GM23338 (cell line): ENCODE measurements at regions not wholly inside any gene's neighbourhood (a gene's known extent, or its start where the extent isn't known, plus 50 kb on each side); places are given as distances from the start of the nearest gene placed in this dataset.
"Not testable (repeated sequence)": the region's sequence is repeated elsewhere in the genome, so short reads cannot be mapped to it uniquely, and the experiment has no call there.

Experiments
- ATAC-seq: fragments of 200-7000 bp; cut with Tn5 transposase; 3 replicates; pipeline ENCODE4 v1.9.1; 2020
- DNase-seq: peaks from one replicate; pipeline ENCODE4 v3.0.0-alpha.2; 2015; ENCODE audit warnings: low spot score
- H2AFZ ChIP-seq: fragments of 200-600 bp; sonication (generic); 2 replicates; pipeline ENCODE4 v1.8.0; 2016; ENCODE audit warnings: antibody characterized with exemption, mild to moderate bottlenecking, moderate library complexity
- H3F3A ChIP-seq: fragments of 200-600 bp; sonication (generic); replicated peaks from 2 replicates; pipeline ENCODE4 v1.8.0; 2017; ENCODE audit warnings: antibody characterized with exemption, mixed run types, low read depth
- H3K27ac ChIP-seq: fragments of 200-600 bp; sonication (generic); 2 replicates; pipeline ENCODE4 v1.6.1; 2016; ENCODE audit warnings: low read depth
- H3K27me3 ChIP-seq: fragments of 200-600 bp; sonication (generic); 2 replicates; pipeline ENCODE4 v1.8.0; 2016; ENCODE audit warnings: mild to moderate bottlenecking, mixed run types, moderate library complexity; ENCODE audit not compliant: insufficient read depth
- H3K36me3 ChIP-seq: fragments of 200-600 bp; sonication (generic); 2 replicates; pipeline ENCODE4 v1.8.0; 2016; ENCODE audit warnings: mild to moderate bottlenecking; ENCODE audit not compliant: insufficient read depth
- H3K4me1 ChIP-seq: fragments of 200-600 bp; sonication (generic); 2 replicates; pipeline ENCODE4 v1.8.0; 2016; ENCODE audit warnings: mild to moderate bottlenecking, moderate library complexity; ENCODE audit not compliant: insufficient read depth
- H3K4me2 ChIP-seq: fragments of 200-600 bp; sonication (generic); 2 replicates; pipeline ENCODE4 v1.7.1; 2017; ENCODE audit warnings: mixed run types
- H3K4me3 ChIP-seq: fragments of 200-600 bp; sonication (generic); 2 replicates; pipeline ENCODE4 v1.6.1; 2016; ENCODE audit warnings: mixed run types
- H3K79me2 ChIP-seq: fragments of 200-600 bp; sonication (generic); replicated peaks from 2 replicates; pipeline ENCODE4 v1.8.0; 2017; ENCODE audit warnings: mild to moderate bottlenecking; ENCODE audit not compliant: insufficient read depth
- H3K9me2 ChIP-seq: fragments of 200-600 bp; sonication (generic); 2 replicates; pipeline ENCODE4 v1.8.0; 2017; ENCODE audit not compliant: insufficient read depth
- H4K20me1 ChIP-seq: fragments of 200-600 bp; sonication (generic); replicated peaks from 2 replicates; pipeline ENCODE4 v1.8.0; 2017; ENCODE audit warnings: mild to moderate bottlenecking; ENCODE audit not compliant: insufficient read depth
- H3K27ac Mint-ChIP-seq: 2 replicates; pipeline ENCODE4 v1.8.0; 2020; ENCODE audit warnings: inconsistent platforms, mild to moderate bottlenecking, moderate library complexity, mixed read lengths
- H3K27me3 Mint-ChIP-seq: 3 replicates; pipeline ENCODE4 v1.8.0; 2022; ENCODE audit warnings: low read depth, mild to moderate bottlenecking, moderate library complexity, mixed read lengths, inconsistent platforms; ENCODE audit not compliant: insufficient read depth, poor library complexity
- H3K36me3 Mint-ChIP-seq: 3 replicates; pipeline ENCODE4 v1.8.0; 2021; ENCODE audit warnings: low read depth, mild to moderate bottlenecking, inconsistent platforms, moderate library complexity, mixed read lengths
- H3K4me1 Mint-ChIP-seq: 3 replicates; pipeline ENCODE4 v1.8.0; 2020; ENCODE audit warnings: mild to moderate bottlenecking, inconsistent platforms, mixed read lengths
- H3K4me3 Mint-ChIP-seq: 3 replicates; pipeline ENCODE4 v1.8.0; 2021; ENCODE audit warnings: moderate library complexity, mild to moderate bottlenecking, inconsistent platforms, mixed read lengths
- H3K9me3 Mint-ChIP-seq: 3 replicates; pipeline ENCODE4 v1.8.0; 2020; ENCODE audit warnings: moderate library complexity, mild to moderate bottlenecking, inconsistent platforms, mixed read lengths
- CREB1 ChIP-seq: fragments of 250-450 bp; sonication (Bioruptor Pico); IDR thresholded peaks from 2 replicates; pipeline ENCODE4 v1.5.0; 2020; ENCODE audit warnings: low read depth, mild to moderate bottlenecking, moderate library complexity
- CTCF ChIP-seq, 2 experiments: fragments of 200-600 bp in 1 of 2; sonication (generic) in 1 of 2; conservative IDR thresholded peaks; 2 replicates each; pipeline versions ENCODE4 v1.5.1 to v1.6.1; 2016 to 2017; ENCODE audit warnings: antibody characterized with exemption in 2 of 2, low read depth in 2 of 2, mild to moderate bottlenecking in 2 of 2, moderate library complexity in 1 of 2
- ETS1 ChIP-seq: IDR thresholded peaks from 2 replicates; pipeline ENCODE4 v1.6.1; 2016; ENCODE audit warnings: antibody characterized with exemption
- EZH2phosphoT487 ChIP-seq: fragments of 200-600 bp; sonication (generic); IDR thresholded peaks from one replicate; pipeline ENCODE4 v1.8.1; 2018; ENCODE audit warnings: antibody characterized with exemption; ENCODE audit not compliant: unreplicated experiment
- JUNB ChIP-seq: IDR thresholded peaks from one replicate; pipeline ENCODE4 v1.6.1; 2016; ENCODE audit warnings: antibody characterized with exemption; ENCODE audit not compliant: unreplicated experiment
- NANOG ChIP-seq: IDR thresholded peaks from 2 replicates; pipeline ENCODE4 v1.6.1; 2016; ENCODE audit warnings: antibody characterized with exemption, borderline replicate concordance
- POLR2AphosphoS5 ChIP-seq: IDR thresholded peaks from 2 replicates; pipeline ENCODE4 v1.6.1; 2016; ENCODE audit warnings: antibody characterized with exemption, low read depth
- STAT1 ChIP-seq: IDR thresholded peaks from one replicate; pipeline ENCODE4 v1.6.1; 2016; ENCODE audit warnings: antibody characterized with exemption; ENCODE audit not compliant: unreplicated experiment
- ZNF114 ChIP-seq: fragments of 250-450 bp; sonication (Bioruptor Pico); IDR thresholded peaks from 2 replicates; pipeline ENCODE4 v1.5.0; 2020; ENCODE audit warnings: mild to moderate bottlenecking, moderate library complexity
- ZNF331 ChIP-seq: fragments of 250-450 bp; sonication (Bioruptor Pico); IDR thresholded peaks from 2 replicates; pipeline ENCODE4 v1.5.0; 2020; ENCODE audit warnings: low read depth, mild to moderate bottlenecking, moderate library complexity
- TF ChIP-seq, protein P1 (sequence below): fragments of 250-450 bp; sonication (Bioruptor Pico); IDR thresholded peaks from 2 replicates; pipeline ENCODE4 v1.5.0; 2020; ENCODE audit warnings: mild to moderate bottlenecking, moderate library complexity

DNA sequence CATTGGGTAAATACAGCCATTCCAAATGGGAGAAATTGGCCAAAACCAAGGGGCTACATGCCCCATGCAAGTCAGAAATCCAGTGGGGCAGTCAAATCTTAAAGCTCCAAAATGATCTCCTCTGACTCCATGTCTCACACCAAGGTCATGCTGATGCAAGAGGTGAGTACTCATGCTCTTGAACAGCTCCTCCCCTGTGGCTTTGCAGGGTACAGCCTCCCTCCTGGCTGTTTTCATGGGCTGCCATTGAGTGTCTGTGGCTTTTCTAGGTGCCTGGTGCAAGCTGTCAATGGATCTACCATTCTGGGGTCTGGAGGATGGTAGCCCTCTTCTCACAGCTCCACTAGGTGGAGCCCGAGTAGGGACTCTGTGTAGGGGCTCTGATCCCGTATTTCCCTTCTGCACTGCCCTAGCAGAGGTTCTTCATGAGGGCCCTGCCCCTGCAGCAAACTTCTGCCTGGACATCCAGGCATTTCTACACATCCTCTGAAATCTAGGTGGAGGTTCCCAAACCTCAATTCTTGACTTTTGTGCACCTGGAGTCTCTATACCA lies 135.7 kb upstream of the TSHZ3 start:
- not testable (repeated sequence) for ATAC-seq, H3K4me1 Mint-ChIP-seq, H3K4me1 ChIP-seq, H3K4me3 Mint-ChIP-seq, H3K36me3 ChIP-seq, H3K9me2 ChIP-seq, H4K20me1 ChIP-seq, H3F3A ChIP-seq, H3K79me2 ChIP-seq, H3K27me3 Mint-ChIP-seq, H3K4me2 ChIP-seq, H3K4me3 ChIP-seq, H2AFZ ChIP-seq, H3K27ac ChIP-seq, H3K27ac Mint-ChIP-seq, DNase-seq, H3K27me3 ChIP-seq
- Mint-ChIP-seq H3K36me3 (peaks cover 52% of the 10 kb centered on the region), H3K9me3 (peaks cover 62% of the 10 kb centered on the region)
- peak in 1 of 2 experiments; percentile 31; a peak in 2 of 4 replicates for TF ChIP-seq CTCF (conservative IDR thresholded peaks at IDR 0.05; ENCODE audit: low read depth in 2 of 2)

GRCh38 chr19:31485472-31485871 lies 136.2 kb upstream of the TSHZ3 start:
- Histone ChIP-seq H3K9me2 (no peaks in the 10 kb centered on the region; the same call in none of the 2 replicates), H3K27ac (no peak overlapping the region), H3K27me3 (no peaks in the 10 kb centered on the region), H2AFZ (no peak overlapping the region), H3F3A (no peaks in the 10 kb centered on the region), H3K4me2 (no peak overlapping the region), H3K4me1 (no peaks in the 10 kb centered on the region), H3K36me3 (peaks cover 5% of the 10 kb centered on the region; the same call in 1 of the 2 replicates), H4K20me1 (no peaks in the 10 kb centered on the region), H3K79me2 (no peaks in the 10 kb centered on the region), H3K4me3 (no peak overlapping the region)
- Mint-ChIP-seq H3K9me3 (peaks cover 62% of the 10 kb centered on the region), H3K27me3 (peaks cover 3% of the 10 kb centered on the region), H3K4me3 (no peak overlapping the region), H3K4me1 (peaks cover 2% of the 10 kb centered on the region; the same call in 1 of the 3 replicates), H3K27ac (no peak overlapping the region), H3K36me3 (peaks cover 52% of the 10 kb centered on the region)
- ATAC-seq, result no peak
- no peak for DNase-seq
- TF ChIP-seq ZNF114 (CRISPR knock-in tag), result no peak
- no peak for TF ChIP-seq STAT1
- TF ChIP-seq POLR2AphosphoS5, result no peak
- TF ChIP-seq JUNB, result no peak
- TF ChIP-seq EZH2phosphoT487, result no peak
- TF ChIP-seq, protein P1, sequence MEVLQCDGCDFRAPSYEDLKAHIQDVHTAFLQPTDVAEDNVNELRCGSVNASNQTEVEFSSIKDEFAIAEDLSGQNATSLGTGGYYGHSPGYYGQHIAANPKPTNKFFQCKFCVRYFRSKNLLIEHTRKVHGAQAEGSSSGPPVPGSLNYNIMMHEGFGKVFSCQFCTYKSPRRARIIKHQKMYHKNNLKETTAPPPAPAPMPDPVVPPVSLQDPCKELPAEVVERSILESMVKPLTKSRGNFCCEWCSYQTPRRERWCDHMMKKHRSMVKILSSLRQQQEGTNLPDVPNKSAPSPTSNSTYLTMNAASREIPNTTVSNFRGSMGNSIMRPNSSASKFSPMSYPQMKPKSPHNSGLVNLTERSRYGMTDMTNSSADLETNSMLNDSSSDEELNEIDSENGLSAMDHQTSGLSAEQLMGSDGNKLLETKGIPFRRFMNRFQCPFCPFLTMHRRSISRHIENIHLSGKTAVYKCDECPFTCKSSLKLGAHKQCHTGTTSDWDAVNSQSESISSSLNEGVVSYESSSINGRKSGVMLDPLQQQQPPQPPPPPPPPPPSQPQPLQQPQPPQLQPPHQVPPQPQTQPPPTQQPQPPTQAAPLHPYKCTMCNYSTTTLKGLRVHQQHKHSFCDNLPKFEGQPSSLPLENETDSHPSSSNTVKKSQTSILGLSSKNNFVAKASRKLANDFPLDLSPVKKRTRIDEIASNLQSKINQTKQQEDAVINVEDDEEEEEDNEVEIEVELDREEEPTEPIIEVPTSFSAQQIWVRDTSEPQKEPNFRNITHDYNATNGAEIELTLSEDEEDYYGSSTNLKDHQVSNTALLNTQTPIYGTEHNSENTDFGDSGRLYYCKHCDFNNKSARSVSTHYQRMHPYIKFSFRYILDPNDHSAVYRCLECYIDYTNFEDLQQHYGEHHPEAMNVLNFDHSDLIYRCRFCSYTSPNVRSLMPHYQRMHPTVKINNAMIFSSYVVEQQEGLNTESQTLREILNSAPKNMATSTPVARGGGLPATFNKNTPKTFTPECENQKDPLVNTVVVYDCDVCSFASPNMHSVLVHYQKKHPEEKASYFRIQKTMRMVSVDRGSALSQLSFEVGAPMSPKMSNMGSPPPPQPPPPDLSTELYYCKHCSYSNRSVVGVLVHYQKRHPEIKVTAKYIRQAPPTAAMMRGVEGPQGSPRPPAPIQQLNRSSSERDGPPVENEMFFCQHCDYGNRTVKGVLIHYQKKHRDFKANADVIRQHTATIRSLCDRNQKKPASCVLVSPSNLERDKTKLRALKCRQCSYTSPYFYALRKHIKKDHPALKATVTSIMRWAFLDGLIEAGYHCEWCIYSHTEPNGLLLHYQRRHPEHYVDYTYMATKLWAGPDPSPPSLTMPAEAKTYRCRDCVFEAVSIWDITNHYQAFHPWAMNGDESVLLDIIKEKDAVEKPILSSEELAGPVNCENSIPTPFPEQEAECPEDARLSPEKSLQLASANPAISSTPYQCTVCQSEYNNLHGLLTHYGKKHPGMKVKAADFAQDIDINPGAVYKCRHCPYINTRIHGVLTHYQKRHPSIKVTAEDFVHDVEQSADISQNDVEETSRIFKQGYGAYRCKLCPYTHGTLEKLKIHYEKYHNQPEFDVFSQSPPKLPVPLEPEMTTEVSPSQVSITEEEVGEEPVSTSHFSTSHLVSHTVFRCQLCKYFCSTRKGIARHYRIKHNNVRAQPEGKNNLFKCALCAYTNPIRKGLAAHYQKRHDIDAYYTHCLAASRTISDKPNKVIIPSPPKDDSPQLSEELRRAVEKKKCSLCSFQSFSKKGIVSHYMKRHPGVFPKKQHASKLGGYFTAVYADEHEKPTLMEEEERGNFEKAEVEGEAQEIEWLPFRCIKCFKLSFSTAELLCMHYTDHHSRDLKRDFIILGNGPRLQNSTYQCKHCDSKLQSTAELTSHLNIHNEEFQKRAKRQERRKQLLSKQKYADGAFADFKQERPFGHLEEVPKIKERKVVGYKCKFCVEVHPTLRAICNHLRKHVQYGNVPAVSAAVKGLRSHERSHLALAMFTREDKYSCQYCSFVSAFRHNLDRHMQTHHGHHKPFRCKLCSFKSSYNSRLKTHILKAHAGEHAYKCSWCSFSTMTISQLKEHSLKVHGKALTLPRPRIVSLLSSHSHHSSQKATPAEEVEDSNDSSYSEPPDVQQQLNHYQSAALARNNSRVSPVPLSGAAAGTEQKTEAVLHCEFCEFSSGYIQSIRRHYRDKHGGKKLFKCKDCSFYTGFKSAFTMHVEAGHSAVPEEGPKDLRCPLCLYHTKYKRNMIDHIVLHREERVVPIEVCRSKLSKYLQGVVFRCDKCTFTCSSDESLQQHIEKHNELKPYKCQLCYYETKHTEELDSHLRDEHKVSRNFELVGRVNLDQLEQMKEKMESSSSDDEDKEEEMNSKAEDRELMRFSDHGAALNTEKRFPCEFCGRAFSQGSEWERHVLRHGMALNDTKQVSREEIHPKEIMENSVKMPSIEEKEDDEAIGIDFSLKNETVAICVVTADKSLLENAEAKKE, result no peak
- no peak for TF ChIP-seq ZNF331 (CRISPR knock-in tag)
- TF ChIP-seq CREB1 (CRISPR knock-in tag), result no peak
- TF ChIP-seq NANOG, result no peak
- TF ChIP-seq ETS1, result no peak
